SK-N-SH (cell line): ENCODE measurements at regions not wholly inside any gene's neighbourhood (a gene's known extent, or its start where the extent isn't known, plus 50 kb on each side); places are given as distances from the start of the nearest gene placed in this dataset.

Experiments used
- CTCF ChIA-PET: fragments of 300-600, 350-600 bp; formaldehyde crosslinking; extraction: SDS; loops from one replicate; lab custom pipeline; 2021; lab: Yijun Ruan, JAX
- POLR2A ChIA-PET: fragments of 350-600 bp; sonication (Branson Sonifier 250); formaldehyde crosslinking; extraction: SDS; loops from one replicate; lab custom pipeline; 2020; ENCODE audit warnings: antibody characterized with exemption, inconsistent platforms; lab: Yijun Ruan, JAX
- DNase-seq: peaks from one replicate; pipeline ENCODE4 v3.0.0; 2012
- H2AFZ ChIP-seq: fragments of 200-600 bp; sonication (generic); 2 replicates; pipeline ENCODE4 v1.8.1; 2016; ENCODE audit warnings: antibody characterized with exemption, mild to moderate bottlenecking, low read depth
- H3F3A ChIP-seq: fragments of 200-600 bp; sonication (generic); replicated peaks from 2 replicates; pipeline ENCODE3; 2016; ENCODE audit warnings: antibody characterized with exemption, mild to moderate bottlenecking; ENCODE audit not compliant: insufficient read depth
- H3K27ac ChIP-seq, 2 experiments: fragments of 200-500 bp in 1 of 2; fragments of 200-600 bp in 1 of 2; sonication (Bioruptor generic) in 1 of 2; sonication (generic), shearing (Covaris generic) in 1 of 2; 2 replicates each; pipeline versions ENCODE4 v1.5.1 to v1.6.1; 2014 to 2016; ENCODE audit warnings: low read depth in 2 of 2, inconsistent platforms in 1 of 2, low read length in 1 of 2, mild to moderate bottlenecking in 1 of 2, mixed read lengths in 1 of 2
- H3K27me3 ChIP-seq: fragments of 200-600 bp; sonication (generic), shearing (Covaris generic); 2 replicates; pipeline ENCODE4 v1.6.1; 2016; ENCODE audit warnings: mixed run types; ENCODE audit not compliant: insufficient read depth
- H3K36me3 ChIP-seq, 2 experiments: fragments of 200-500 bp in 1 of 2; fragments of 200-600 bp in 1 of 2; sonication (Bioruptor generic) in 1 of 2; sonication (generic) in 1 of 2; replicated peaks in 1 of 2; 2 replicates each; pipeline versions ENCODE3 to v1.5.1; 2014 to 2016; ENCODE audit warnings: low read length in 1 of 2, mild to moderate bottlenecking in 1 of 2; ENCODE audit not compliant: insufficient read depth in 2 of 2, control insufficient read depth in 1 of 2
- H3K4me1 ChIP-seq, 2 experiments: fragments of 200-500 bp in 1 of 2; fragments of 200-600 bp in 1 of 2; sonication (Bioruptor generic) in 1 of 2; sonication (generic), shearing (Covaris generic) in 1 of 2; 2 replicates each; pipeline versions ENCODE4 v1.5.1 to v1.6.1; 2014 to 2016; ENCODE audit warnings: low read depth in 1 of 2, low read length in 1 of 2, mixed run types in 1 of 2; ENCODE audit not compliant: insufficient read depth in 2 of 2, control insufficient read depth in 1 of 2
- H3K4me2 ChIP-seq: fragments of 200-600 bp; sonication (generic), shearing (Covaris generic); 2 replicates; pipeline ENCODE4 v1.6.1; 2017; ENCODE audit warnings: mixed run types
- H3K4me3 ChIP-seq, 2 experiments: fragments of 200-500 bp in 1 of 2; fragments of 200-600 bp in 1 of 2; sonication (Bioruptor generic) in 1 of 2; sonication (generic), shearing (Covaris generic) in 1 of 2; 2 replicates each; pipeline versions ENCODE4 v1.5.1 to v1.8.1; 2014 to 2016; ENCODE audit warnings: low read depth in 2 of 2, inconsistent platforms in 1 of 2, low read length in 1 of 2, mild to moderate bottlenecking in 1 of 2, mixed read lengths in 1 of 2, moderate library complexity in 1 of 2
- H3K79me2 ChIP-seq: fragments of 200-600 bp; sonication (generic); 2 replicates; pipeline ENCODE4 v1.8.1; 2017; ENCODE audit warnings: mild to moderate bottlenecking; ENCODE audit not compliant: insufficient read depth
- H3K9ac ChIP-seq: fragments of 200-600 bp; sonication (generic); 2 replicates; pipeline ENCODE4 v1.6.1; 2017; ENCODE audit warnings: mixed run types
- H3K9me2 ChIP-seq: fragments of 200-600 bp; sonication (generic); 2 replicates; pipeline ENCODE4 v1.6.1; 2017; ENCODE audit warnings: mixed run types
- H3K9me3 ChIP-seq: fragments of 200-600 bp; sonication (generic); 2 replicates; pipeline ENCODE4 v1.6.1; 2017; ENCODE audit warnings: mixed run types, mild to moderate bottlenecking, moderate library complexity
- H4K20me1 ChIP-seq: fragments of 200-600 bp; sonication (generic); 2 replicates; pipeline ENCODE4 v1.6.1; 2017; ENCODE audit warnings: mild to moderate bottlenecking, mixed run types; ENCODE audit not compliant: insufficient read depth
- CHD2 ChIP-seq: fragments of 150-350 bp; IDR thresholded peaks from 2 replicates; pipeline ENCODE4 v1.6.1; 2018; ENCODE audit warnings: low read length; ENCODE audit not compliant: partially characterized antibody
- EP300 ChIP-seq, 2 experiments: IDR thresholded peaks; 2 replicates each; pipeline versions ENCODE4 v1.4.0 to v1.6.1; 2012; ENCODE audit warnings: borderline replicate concordance in 1 of 2, low read depth in 1 of 2, low read length in 1 of 2
- FOSL2 ChIP-seq: IDR thresholded peaks from 2 replicates; pipeline ENCODE4 v1.4.0; 2012; ENCODE audit warnings: low read depth, mild to moderate bottlenecking, moderate library complexity, borderline replicate concordance
- FOXJ3 ChIP-seq: sonication (generic); formaldehyde crosslinking; IDR thresholded peaks from 2 replicates; pipeline ENCODE4 v1.5.1; 2020; ENCODE audit warnings: mild to moderate bottlenecking, missing genetic modification reagents
- MAX ChIP-seq: IDR thresholded peaks from 2 replicates; pipeline ENCODE4 v1.4.0; 2012; ENCODE audit warnings: low read depth
- MEF2A ChIP-seq: IDR thresholded peaks from 2 replicates; pipeline ENCODE4 v1.4.0; 2012; ENCODE audit warnings: low read depth, borderline replicate concordance
- NRF1 ChIP-seq: IDR thresholded peaks from 2 replicates; pipeline ENCODE4 v1.6.1; 2012; ENCODE audit warnings: low read depth, mild to moderate bottlenecking, low read length
- PBX3 ChIP-seq: IDR thresholded peaks from 2 replicates; pipeline ENCODE4; 2012
- REST ChIP-seq: IDR thresholded peaks from 2 replicates; pipeline ENCODE4 v1.6.1; 2012; ENCODE audit warnings: mild to moderate bottlenecking, low read depth, low read length, moderate library complexity
- RFX5 ChIP-seq: IDR thresholded peaks from 2 replicates; pipeline ENCODE4 v1.6.1; 2012; ENCODE audit warnings: mild to moderate bottlenecking, improper control_type of control experiment, low read length
- RXRA ChIP-seq: IDR thresholded peaks from 2 replicates; pipeline ENCODE4 v1.4.0; 2012; ENCODE audit warnings: low read depth, mild to moderate bottlenecking, borderline replicate concordance
- SMC3 ChIP-seq: IDR thresholded peaks from 2 replicates; pipeline ENCODE4 v1.6.1; 2012; ENCODE audit warnings: low read depth, low read length, improper control_type of control experiment
- TAF1 ChIP-seq: IDR thresholded peaks from 2 replicates; pipeline ENCODE4 v1.6.1; 2012; ENCODE audit warnings: low read depth, mild to moderate bottlenecking, low read length, moderate library complexity, borderline replicate concordance
- TCF12 ChIP-seq: IDR thresholded peaks from 2 replicates; pipeline ENCODE4 v1.4.0; 2012
- TEAD4 ChIP-seq: IDR thresholded peaks from 2 replicates; pipeline ENCODE4 v1.4.0; 2012; ENCODE audit warnings: mild to moderate bottlenecking, borderline replicate concordance; ENCODE audit not compliant: insufficient read depth
- USF1 ChIP-seq: IDR thresholded peaks from 2 replicates; pipeline ENCODE4 v1.4.0; 2012; ENCODE audit warnings: low read depth, borderline replicate concordance
- YY1 ChIP-seq: IDR thresholded peaks from 2 replicates; pipeline ENCODE4 v1.4.0; 2012; ENCODE audit warnings: low read depth, mild to moderate bottlenecking
- WGBS: methylation state at CpG from one replicate; pipeline ENCODE4 v1.1.6; 2017; ENCODE audit warnings: low lambda C conversion rate; 5-methylcytosine and 5-hydroxymethylcytosine counted together

- TF ChIP-seq REST, result no peak
Measured at GRCh38 chr9:81002242-81002641, 687.1 kb downstream of the TLE1 start (continued).

- no peaks in the 10 kb centered on the region for H3K36me3 ChIP-seq
- H2AFZ ChIP-seq, result no peak overlapping the region
- H3K4me1 ChIP-seq, result no peaks in the 10 kb centered on the region
- TF ChIP-seq YY1 (no peak), MAX (no peak), NRF1 (no peak), TEAD4 (no peak), SMC3 (no peak), TCF12 (no peak), CHD2 (no peak), REST (no peak), USF1 (no peak), FOXJ3 (no peak), MEF2A (no peak), FOSL2 (no peak), TAF1 (no peak), EP300 (IDR thresholded peaks at IDR 0.05; ENCODE audit: borderline replicate concordance in 1 of 2, low read depth in 1 of 2, low read length in 1 of 2) (no peak), PBX3 (no peak), RXRA (no peak), RFX5 (no peak)
- no peaks in the 10 kb centered on the region for H3K27me3 ChIP-seq
- ChIA-PET CTCF (no interaction called here), POLR2A (no interaction called here)
- H3F3A ChIP-seq, result no peaks in the 10 kb centered on the region
- no peak overlapping the region for H3K4me3 ChIP-seq
- no peak for DNase-seq
- H3K27ac ChIP-seq, result no peak overlapping the region
- H4K20me1 ChIP-seq, result no peaks in the 10 kb centered on the region
- WGBS, result 56% methylated on average over 4 of the region's 4 CpGs
- no peaks in the 10 kb centered on the region for H3K9me2 ChIP-seq
- H3K9me3 ChIP-seq, result no peaks in the 10 kb centered on the region
- no peak overlapping the region for H3K9ac ChIP-seq
- H3K4me2 ChIP-seq, result no peak overlapping the region
- no peaks in the 10 kb centered on the region for H3K79me2 ChIP-seq
Measured at GRCh38 chr9:80995759-80996158, 693.6 kb downstream of the TLE1 start.
